Adrenal gland (tissue), 9 donors: ENCODE measurements at regions not wholly inside any gene's neighbourhood (a gene's known extent, or its start where the extent isn't known, plus 50 kb on each side); places are given as distances from the start of the nearest gene placed in this dataset.

ENCODE experiments used
- DNase-seq, 7 donors: peaks; one replicate each; pipeline ENCODE4 v3.0.0-alpha.2; 2019 to 2020
- H3K27ac ChIP-seq, 5 donors: fragments of 200-600 bp; sonication (generic) in 4 of 5; 1 replicate in 3 of 5; 2 replicates in 2 of 5; pipeline versions ENCODE4 v1.5.1 to v1.8.0; 2016 to 2020; ENCODE audit warnings: mild to moderate bottlenecking in 1 of 5
- H3K27me3 ChIP-seq: fragments of 200-600 bp; 2 replicates; pipeline ENCODE4 v1.8.0; 2021
- H3K36me3 ChIP-seq, 2 donors: fragments of 200-600 bp; replicated peaks in 1 of 2; 1 replicate in 1 of 2; 2 replicates in 1 of 2; pipeline versions ENCODE4 v1.5.1 to v1.8.0; 2018 to 2022
- H3K4me1 ChIP-seq, 2 donors: fragments of 200-600 bp; replicated peaks in 1 of 2; 1 replicate in 1 of 2; 2 replicates in 1 of 2; pipeline versions ENCODE4 v1.5.1 to v1.8.0; 2018 to 2021
- H3K4me3 ChIP-seq, 4 donors: fragments of 200-600 bp; sonication (generic) in 3 of 4; one replicate each; pipeline ENCODE4 v1.5.1; 2016 to 2018
- H3K9me3 ChIP-seq, 3 donors: fragments of 200-600 bp; sonication (generic) in 1 of 3; replicated peaks in 1 of 3; 1 replicate in 2 of 3; 2 replicates in 1 of 3; pipeline versions ENCODE4 v1.5.1 to v1.8.0; 2016 to 2021
- POLR2A ChIP-seq, 2 donors: fragments of 450-650 bp; IDR thresholded peaks; one replicate each; pipeline ENCODE4 v1.6.1; 2017; ENCODE audit warnings: antibody characterized with exemption in 2 of 2, mild to moderate bottlenecking in 2 of 2, moderate library complexity in 1 of 2
- WGBS, 4 donors: extraction: QIAGEN DNeasy Blood & Tissue Kit in 2 of 4; methylation state at CpG; one replicate each; pipeline versions ENCODE4 v1.1.5 to v1.1.7; 2013 to 2017; 5-methylcytosine and 5-hydroxymethylcytosine counted together
- intact Hi-C, 2 donors: fragments of 100-400 bp; cut with DNase I; formaldehyde crosslinking; loops; one replicate each; pipeline versions ENCODE4 v1.14.1 to v1.15.0; 2022 to 2023
- TF ChIP-seq, protein P1 (sequence below), 6 experiments: fragments of 450-650 bp in 4 of 6; fragments of 200-600 bp in 2 of 6; sonication (generic) in 1 of 6; IDR thresholded peaks; 1 replicate in 5 of 6; 2 replicates in 1 of 6; pipeline versions ENCODE4 v1.5.1 to v1.8.0; 2016 to 2021; ENCODE audit warnings: antibody characterized with exemption in 6 of 6, mild to moderate bottlenecking in 2 of 6, moderate library complexity in 1 of 6
- donor health status: healthy with polysubstance abuse.
- donor health status: Bipolar disorder and iron deficiency.
- donor health status: DM: yes; HTN: yes; CAD: no.
- donor health status: DM: no; HTN: no; CAD: no.
- donor health status: DM: no; HTN: no; CAD: no.

DNA sequence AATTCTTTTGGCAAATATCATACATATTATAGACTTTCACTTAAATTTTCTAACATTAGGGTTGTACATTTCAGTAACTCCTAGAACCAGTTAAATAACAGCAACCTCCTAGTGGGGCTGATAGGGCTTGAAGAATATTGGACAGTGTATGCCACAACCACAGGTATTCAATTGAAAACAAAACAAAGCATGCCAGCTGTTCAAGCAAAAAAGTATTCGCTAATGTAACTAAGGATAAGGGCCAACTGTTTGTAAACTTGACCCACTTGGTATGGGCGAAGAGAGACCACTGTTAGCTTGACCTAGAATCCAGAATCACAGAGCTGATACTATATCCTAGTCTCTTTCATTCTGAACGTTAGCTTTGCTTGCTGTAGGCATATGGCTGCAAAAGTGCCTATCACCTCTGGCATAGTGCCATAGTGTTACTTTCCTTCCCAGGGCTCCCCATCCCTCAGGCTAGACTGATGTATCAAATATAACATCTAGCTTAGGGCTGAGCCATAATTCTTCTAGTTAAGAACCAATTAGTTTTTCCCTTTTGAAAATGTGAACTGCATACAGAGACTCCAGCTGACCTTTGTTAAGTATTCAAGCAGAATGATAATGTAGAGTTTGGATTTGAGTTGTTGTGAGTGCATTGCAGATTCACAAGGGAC is 458.8 kb upstream of the NRXN1 start:
- intact Hi-C loops = no loop called here
- Histone ChIP-seq H3K4me3 (no peak overlapping the region), H3K4me1 (no peaks in the 10 kb centered on the region), H3K9me3 (no peaks in the 10 kb centered on the region), H3K36me3 (no peaks in the 10 kb centered on the region), H3K27ac (no peak overlapping the region), H3K27me3 (no peaks in the 10 kb centered on the region)
- 58 to 76% (median 67%) methylated on average over 3 of the region's 3 CpGs for WGBS, 4 donors
- no peak for DNase-seq
- TF ChIP-seq, protein P1, sequence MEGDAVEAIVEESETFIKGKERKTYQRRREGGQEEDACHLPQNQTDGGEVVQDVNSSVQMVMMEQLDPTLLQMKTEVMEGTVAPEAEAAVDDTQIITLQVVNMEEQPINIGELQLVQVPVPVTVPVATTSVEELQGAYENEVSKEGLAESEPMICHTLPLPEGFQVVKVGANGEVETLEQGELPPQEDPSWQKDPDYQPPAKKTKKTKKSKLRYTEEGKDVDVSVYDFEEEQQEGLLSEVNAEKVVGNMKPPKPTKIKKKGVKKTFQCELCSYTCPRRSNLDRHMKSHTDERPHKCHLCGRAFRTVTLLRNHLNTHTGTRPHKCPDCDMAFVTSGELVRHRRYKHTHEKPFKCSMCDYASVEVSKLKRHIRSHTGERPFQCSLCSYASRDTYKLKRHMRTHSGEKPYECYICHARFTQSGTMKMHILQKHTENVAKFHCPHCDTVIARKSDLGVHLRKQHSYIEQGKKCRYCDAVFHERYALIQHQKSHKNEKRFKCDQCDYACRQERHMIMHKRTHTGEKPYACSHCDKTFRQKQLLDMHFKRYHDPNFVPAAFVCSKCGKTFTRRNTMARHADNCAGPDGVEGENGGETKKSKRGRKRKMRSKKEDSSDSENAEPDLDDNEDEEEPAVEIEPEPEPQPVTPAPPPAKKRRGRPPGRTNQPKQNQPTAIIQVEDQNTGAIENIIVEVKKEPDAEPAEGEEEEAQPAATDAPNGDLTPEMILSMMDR (IDR thresholded peaks at IDR 0.05) = no peak
- no peak for TF ChIP-seq POLR2A (IDR thresholded peaks at IDR 0.05)

DNA sequence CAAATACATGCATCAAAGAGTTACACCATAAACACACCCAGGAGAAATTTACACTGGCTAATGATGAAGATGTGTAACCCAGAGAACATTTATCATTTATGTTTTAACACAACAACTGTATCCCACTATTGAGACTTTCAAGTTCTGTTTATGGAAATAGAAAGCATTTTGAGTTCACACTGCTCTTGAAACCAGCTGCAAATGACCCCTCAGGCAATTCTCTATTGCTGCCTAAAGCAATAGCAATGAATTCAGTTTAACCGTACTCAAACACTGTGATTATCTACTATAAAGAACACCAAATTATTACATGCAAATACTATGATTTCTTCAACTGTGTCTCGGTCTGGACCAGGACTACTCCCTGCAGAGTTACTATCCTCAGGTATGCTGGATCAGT is 452.7 kb upstream of the NRXN1 start:
- Histone ChIP-seq H3K4me3 (no peak overlapping the region), H3K9me3 (no peaks in the 10 kb centered on the region), H3K27me3 (no peaks in the 10 kb centered on the region), H3K36me3 (no peaks in the 10 kb centered on the region), H3K27ac (no peak overlapping the region), H3K4me1 (no peaks in the 10 kb centered on the region)
- TF ChIP-seq, protein P1 (IDR thresholded peaks at IDR 0.05) = no peak
- TF ChIP-seq POLR2A (IDR thresholded peaks at IDR 0.05) = no peak
- DNase-seq = no peak
- intact Hi-C loops = no loop called here
- WGBS, 4 donors = 66 to 81% (median 73%) methylated on average over 2 of the region's 2 CpGs

DNA sequence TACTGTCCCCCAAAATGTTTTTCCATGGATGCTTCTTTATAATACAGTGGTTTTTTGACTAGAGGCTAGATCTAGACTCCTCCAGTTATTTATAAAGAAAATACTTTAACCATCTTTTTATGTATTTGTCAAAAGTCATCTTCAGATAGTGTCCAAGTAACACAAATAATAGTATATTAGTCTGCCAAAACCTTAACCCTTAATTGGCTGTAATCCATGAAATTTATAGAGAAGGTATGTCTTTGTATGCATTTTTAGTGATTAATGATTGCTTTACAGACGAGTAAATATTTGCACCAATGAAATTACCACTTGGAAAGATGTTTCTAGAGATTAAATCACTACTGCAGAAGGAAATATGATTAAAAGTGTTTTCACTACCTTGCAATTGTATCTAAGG is 451.8 kb upstream of the NRXN1 start:
- Histone ChIP-seq H3K27me3 (no peaks in the 10 kb centered on the region), H3K4me1 (no peaks in the 10 kb centered on the region), H3K9me3 (no peaks in the 10 kb centered on the region), H3K36me3 (no peaks in the 10 kb centered on the region), H3K4me3 (no peak overlapping the region), H3K27ac (no peak overlapping the region)
- DNase-seq = no peak
- WGBS, 4 donors = 22 to 53% (median 36%) methylated on average over 1 of the region's 1 CpG
- intact Hi-C loops = no loop called here
- TF ChIP-seq POLR2A (IDR thresholded peaks at IDR 0.05) = no peak
- TF ChIP-seq, protein P1 (IDR thresholded peaks at IDR 0.05) = no peak

DNA sequence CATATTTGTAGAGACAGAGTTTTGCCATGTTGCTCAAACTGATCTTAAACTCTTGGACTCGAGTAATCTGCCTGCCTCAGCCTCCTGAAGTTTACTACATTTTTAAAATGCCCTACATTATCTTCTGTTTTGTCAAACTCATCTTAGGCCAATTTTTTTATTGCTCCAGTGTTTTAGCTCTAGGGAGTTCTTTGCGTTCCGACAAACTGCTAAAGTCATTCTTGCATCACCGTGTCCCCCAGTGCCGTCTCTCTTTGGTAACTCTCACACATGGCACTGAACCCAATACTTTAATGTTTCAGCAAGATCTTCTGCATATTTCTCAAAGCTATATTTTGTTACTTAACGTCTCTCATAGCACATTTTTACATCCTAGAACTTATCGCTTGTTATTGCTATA is 440.9 kb upstream of the NRXN1 start:
- DNase-seq = no peak
- no peak overlapping the region for H3K4me3 ChIP-seq
- no peaks in the 10 kb centered on the region for H3K27me3 ChIP-seq
- no peaks in the 10 kb centered on the region for H3K36me3 ChIP-seq
- H3K27ac ChIP-seq = no peak overlapping the region
- intact Hi-C loops = no loop called here
- no peak for TF ChIP-seq POLR2A (IDR thresholded peaks at IDR 0.05)
- TF ChIP-seq, protein P1 (IDR thresholded peaks at IDR 0.05) = no peak
- H3K9me3 ChIP-seq = no peaks in the 10 kb centered on the region
- 76 to 86% (median 79%) methylated on average over 7 of the region's 7 CpGs for WGBS, 4 donors
- no peaks in the 10 kb centered on the region for H3K4me1 ChIP-seq
